Keratinocyte (primary cell): ENCODE measurements at regions not wholly inside any gene's neighbourhood (a gene's known extent, or its start where the extent isn't known, plus 50 kb on each side); places are given as distances from the start of the nearest gene placed in this dataset.

Experiments used
- DNase-seq: peaks from one replicate; pipeline ENCODE4 v3.0.0-alpha.2; 2011; ENCODE audit warnings: low read depth, missing footprints, low spot score
- FAIRE-seq: peaks from 2 replicates; lab custom pipeline; 2011; peaks lifted over from hg19 to GRCh38; lab: Jason Lieb, UNC
- H2AFZ ChIP-seq: 2 replicates; pipeline ENCODE4 v1.6.0; 2012; ENCODE audit warnings: low read length, control low read depth, inconsistent platforms; ENCODE audit not compliant: control insufficient read depth
- H3K27ac ChIP-seq: 2 replicates; pipeline ENCODE4 v1.5.1; 2011; ENCODE audit warnings: low read length; ENCODE audit not compliant: control insufficient read depth, insufficient read depth
- H3K27me3 ChIP-seq: 3 replicates; pipeline ENCODE4 v1.6.0; 2011; ENCODE audit warnings: low read length; ENCODE audit not compliant: control insufficient read depth, insufficient read depth; ENCODE audit errors: extremely low read depth
- H3K36me3 ChIP-seq, 2 experiments: 2 replicates in 1 of 2; 3 replicates in 1 of 2; pipeline ENCODE4 v1.5.1; 2011; ENCODE audit warnings: low read length in 2 of 2, mild to moderate bottlenecking in 1 of 2; ENCODE audit not compliant: control insufficient read depth in 2 of 2, insufficient read depth in 2 of 2; ENCODE audit errors: extremely low read depth in 1 of 2
- H3K4me1 ChIP-seq: 3 replicates; pipeline ENCODE4 v1.5.1; 2011; ENCODE audit warnings: low read length; ENCODE audit not compliant: control insufficient read depth, insufficient read depth; ENCODE audit errors: extremely low read depth
- H3K4me2 ChIP-seq: 3 replicates; pipeline ENCODE4 v1.6.0; 2011; ENCODE audit warnings: low read depth, low read length; ENCODE audit not compliant: control insufficient read depth, insufficient read depth; ENCODE audit errors: extremely low read depth
- H3K4me3 ChIP-seq, 3 experiments: fragments of 200-600 bp in 1 of 3; sonication (generic) in 1 of 3; 2 replicates in 2 of 3; 3 replicates in 1 of 3; pipeline ENCODE4 v1.5.1; 2011 to 2016; ENCODE audit warnings: low read length in 3 of 3, mild to moderate bottlenecking in 3 of 3, control low read depth in 2 of 3, inconsistent platforms in 1 of 3, low read depth in 1 of 3, mixed read lengths in 1 of 3, mixed run types in 1 of 3, moderate library complexity in 1 of 3; ENCODE audit not compliant: control insufficient read depth in 2 of 3, insufficient read depth in 2 of 3; ENCODE audit errors: extremely low read depth in 1 of 3
- H3K79me2 ChIP-seq: 2 replicates; pipeline ENCODE4 v1.6.0; 2012; ENCODE audit warnings: low read length; ENCODE audit not compliant: control insufficient read depth, insufficient read depth
- H3K9ac ChIP-seq: 3 replicates; pipeline ENCODE4 v1.6.0; 2011; ENCODE audit warnings: low read length; ENCODE audit not compliant: control insufficient read depth, insufficient read depth; ENCODE audit errors: extremely low read depth
- H3K9me1 ChIP-seq: 3 replicates; pipeline ENCODE4 v1.6.0; 2011; ENCODE audit warnings: low read length; ENCODE audit not compliant: control insufficient read depth, insufficient read depth; ENCODE audit errors: extremely low read depth
- H3K9me3 ChIP-seq: 2 replicates; pipeline ENCODE4 v1.5.1; 2012; ENCODE audit warnings: low read depth, low read length; ENCODE audit not compliant: control insufficient read depth
- H4K20me1 ChIP-seq: 3 replicates; pipeline ENCODE4 v1.6.0; 2011; ENCODE audit warnings: low read length; ENCODE audit not compliant: control insufficient read depth, insufficient read depth; ENCODE audit errors: extremely low read depth
- EZH2 ChIP-seq: IDR thresholded peaks from one replicate; pipeline ENCODE4 v1.6.1; 2012; ENCODE audit warnings: inconsistent platforms, mild to moderate bottlenecking, low read length, moderate library complexity
- dilution Hi-C: fragments of 300-500 bp; cut with MboI; formaldehyde crosslinking; loops from one replicate; pipeline ENCODE4 v1.7.0; 2020; ENCODE audit warnings: low sequenced_read_pairs; ENCODE audit not compliant: extremely low pct_ligation_motif_present
- TF ChIP-seq, protein P1 (sequence below), 3 experiments: IDR thresholded peaks in 1 of 3; conservative IDR thresholded peaks in 1 of 3; optimal IDR thresholded peaks in 1 of 3; 2 replicates in 2 of 3; 3 replicates in 1 of 3; pipeline versions ENCODE3 to v1.5.1; 2011; ENCODE audit warnings: low read length in 3 of 3, mild to moderate bottlenecking in 3 of 3, moderate library complexity in 2 of 3, control low read depth in 1 of 3, inconsistent platforms in 1 of 3; ENCODE audit not compliant: insufficient read depth in 2 of 3; ENCODE audit errors: extremely low read depth in 1 of 3

DNA sequence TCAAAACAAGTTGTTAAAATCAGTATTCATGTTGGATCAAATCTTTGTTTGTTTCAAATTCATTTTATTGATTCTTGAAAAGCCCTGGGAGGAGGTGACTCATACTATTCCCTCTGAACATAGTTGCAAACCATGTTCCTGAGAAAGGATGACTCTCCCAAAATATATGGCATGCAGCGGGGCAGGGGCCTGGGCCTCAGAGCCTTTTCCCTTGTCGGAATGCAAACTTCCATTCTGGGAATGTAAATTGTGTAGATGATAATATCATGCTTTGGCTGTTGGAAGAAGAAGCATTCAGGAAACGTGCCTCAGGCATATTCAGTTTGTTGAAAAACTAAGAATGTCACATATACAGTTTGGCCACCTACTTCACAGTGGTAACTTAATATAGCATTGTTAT lies 242.0 kb downstream of the AUH start:
- Histone ChIP-seq H2AFZ (peak overlapping the region; percentile 42), H3K27ac (peak overlapping the region; percentile 83), H3K36me3 (no peaks in the 10 kb centered on the region), H4K20me1 (no peaks in the 10 kb centered on the region), H3K4me1 (peaks cover 26% of the 10 kb centered on the region), H3K9me1 (no peaks in the 10 kb centered on the region), H3K4me3 (peak overlapping the region in 2 of 3 experiments; percentile 34 to 51), H3K4me2 (peak overlapping the region; percentile 81), H3K79me2 (no peaks in the 10 kb centered on the region), H3K9ac (peak overlapping the region; percentile 30), H3K27me3 (no peaks in the 10 kb centered on the region), H3K9me3 (no peaks in the 10 kb centered on the region)
- FAIRE-seq (no peak), DNase-seq (no peak)
- TF ChIP-seq EZH2 = no peak
- TF ChIP-seq, protein P1, sequence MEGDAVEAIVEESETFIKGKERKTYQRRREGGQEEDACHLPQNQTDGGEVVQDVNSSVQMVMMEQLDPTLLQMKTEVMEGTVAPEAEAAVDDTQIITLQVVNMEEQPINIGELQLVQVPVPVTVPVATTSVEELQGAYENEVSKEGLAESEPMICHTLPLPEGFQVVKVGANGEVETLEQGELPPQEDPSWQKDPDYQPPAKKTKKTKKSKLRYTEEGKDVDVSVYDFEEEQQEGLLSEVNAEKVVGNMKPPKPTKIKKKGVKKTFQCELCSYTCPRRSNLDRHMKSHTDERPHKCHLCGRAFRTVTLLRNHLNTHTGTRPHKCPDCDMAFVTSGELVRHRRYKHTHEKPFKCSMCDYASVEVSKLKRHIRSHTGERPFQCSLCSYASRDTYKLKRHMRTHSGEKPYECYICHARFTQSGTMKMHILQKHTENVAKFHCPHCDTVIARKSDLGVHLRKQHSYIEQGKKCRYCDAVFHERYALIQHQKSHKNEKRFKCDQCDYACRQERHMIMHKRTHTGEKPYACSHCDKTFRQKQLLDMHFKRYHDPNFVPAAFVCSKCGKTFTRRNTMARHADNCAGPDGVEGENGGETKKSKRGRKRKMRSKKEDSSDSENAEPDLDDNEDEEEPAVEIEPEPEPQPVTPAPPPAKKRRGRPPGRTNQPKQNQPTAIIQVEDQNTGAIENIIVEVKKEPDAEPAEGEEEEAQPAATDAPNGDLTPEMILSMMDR (optimal IDR thresholded peaks at IDR 0.05 in 1 of 3, IDR thresholded peaks at IDR 0.05 in 1 of 3, conservative IDR thresholded peaks at IDR 0.05 in 1 of 3; ENCODE audit: extremely low read depth in 1 of 3, insufficient read depth in 2 of 3, low read length in 3 of 3) = no peak
- dilution Hi-C loops = no loop called here

DNA sequence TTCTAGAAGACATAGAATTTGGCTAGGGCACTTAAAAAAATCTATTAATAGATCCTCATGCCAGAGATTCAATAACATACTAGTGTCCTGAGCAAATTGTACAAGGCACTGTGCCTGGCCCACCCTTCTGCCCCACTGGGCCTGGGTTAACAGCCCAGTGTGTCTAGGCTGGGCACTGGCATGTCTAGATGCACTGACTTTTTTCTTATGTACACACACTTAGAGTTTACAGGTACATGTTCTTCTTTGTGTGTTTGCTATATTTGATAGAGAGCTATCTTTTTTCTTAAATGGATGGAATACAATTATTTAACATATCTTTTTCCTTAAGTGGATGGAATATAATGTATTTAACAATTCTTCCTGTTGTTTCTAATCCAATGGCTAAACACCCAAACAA lies 241.5 kb downstream of the AUH start:
- Histone ChIP-seq H3K9ac (peak overlapping the region; percentile 13), H3K27me3 (no peaks in the 10 kb centered on the region), H3K4me1 (peaks cover 26% of the 10 kb centered on the region), H3K79me2 (no peaks in the 10 kb centered on the region), H3K36me3 (no peaks in the 10 kb centered on the region), H3K9me3 (no peaks in the 10 kb centered on the region), H3K27ac (peak overlapping the region; percentile 83), H4K20me1 (no peaks in the 10 kb centered on the region), H2AFZ (no peak overlapping the region), H3K9me1 (no peaks in the 10 kb centered on the region), H3K4me3 (no peak overlapping the region), H3K4me2 (peak overlapping the region; percentile 81)
- dilution Hi-C loops = no loop called here
- DNase-seq = no peak
- peak; percentile 41 for FAIRE-seq
- TF ChIP-seq, protein P1 (optimal IDR thresholded peaks at IDR 0.05 in 1 of 3, IDR thresholded peaks at IDR 0.05 in 1 of 3, conservative IDR thresholded peaks at IDR 0.05 in 1 of 3; ENCODE audit: extremely low read depth in 1 of 3, insufficient read depth in 2 of 3, low read length in 3 of 3) = no peak
- TF ChIP-seq EZH2 = no peak
